ENCODE measurements at regions not wholly inside any gene's neighbourhood (a gene's known extent, or its start where the extent isn't known, plus 50 kb on each side); places are given as distances from the start of the nearest gene placed in this dataset.
"Not testable (repeated sequence)": the region's sequence is repeated elsewhere in the genome, so short reads cannot be mapped to it uniquely, and the experiment has no call there.

- DNase-seq: not testable (repeated sequence)
Measured at GRCh38 chr2:76697439-76697838, 824.7 kb downstream of the LRRTM4 start.

GRCh38 chr2:76692908-76693307 is 829.3 kb downstream of the LRRTM4 start:
- no peak for DNase-seq

GRCh38 chr2:76688732-76689131 is 833.4 kb downstream of the LRRTM4 start:
- DNase-seq: no peak

GRCh38 chr2:76687923-76688322 is 834.3 kb downstream of the LRRTM4 start:
- DNase-seq: no peak

GRCh38 chr2:76684756-76685155 is 837.4 kb downstream of the LRRTM4 start:
- DNase-seq: no peak

- no peak for DNase-seq
Measured at GRCh38 chr2:76679025-76679396, 843.2 kb downstream of the LRRTM4 start.

- DNase-seq: no peak
Measured at GRCh38 chr2:76678383-76679024, 843.7 kb downstream of the LRRTM4 start.

GRCh38 chr2:76675212-76675611 is 847.0 kb downstream of the LRRTM4 start:
- no peak for DNase-seq

GRCh38 chr2:76672798-76673197 is 849.4 kb downstream of the LRRTM4 start:
- no peak for DNase-seq

- no peak for DNase-seq
Measured at GRCh38 chr2:76669966-76670465, 852.2 kb downstream of the LRRTM4 start.

- DNase-seq: no peak
Measured at GRCh38 chr2:76668279-76668678, 853.9 kb downstream of the LRRTM4 start.

GRCh38 chr2:76667821-76668271 is 854.3 kb downstream of the LRRTM4 start:
- no peak for DNase-seq

GRCh38 chr2:76642129-76642528 is 880.0 kb downstream of the LRRTM4 start:
- no peak for DNase-seq

- DNase-seq: no peak
Measured at GRCh38 chr2:76641506-76641905, 880.7 kb downstream of the LRRTM4 start.

- DNase-seq: no peak
Measured at GRCh38 chr2:76640905-76641304, 881.3 kb downstream of the LRRTM4 start.

- no peak for DNase-seq
Measured at GRCh38 chr2:76639171-76639680, 883.0 kb downstream of the LRRTM4 start.

GRCh38 chr2:76633276-76633921 is 888.8 kb downstream of the LRRTM4 start:
- DNase-seq: no peak

GRCh38 chr2:76625101-76625500 is 897.1 kb downstream of the LRRTM4 start:
- DNase-seq: no peak

GRCh38 chr2:76613330-76613729 is 902.6 kb upstream of the GCFC2 start:
- no peak for DNase-seq

- no peak for DNase-seq
Measured at GRCh38 chr2:76612764-76613163, 902.0 kb upstream of the GCFC2 start.

GRCh38 chr2:76610451-76610850 is 899.7 kb upstream of the GCFC2 start:
- no peak for DNase-seq

- DNase-seq: no peak
Measured at GRCh38 chr2:76599732-76600368, 889.1 kb upstream of the GCFC2 start.

GRCh38 chr2:76584474-76584873 is 873.8 kb upstream of the GCFC2 start:
- no peak for DNase-seq

GRCh38 chr2:76579911-76580310 is 869.2 kb upstream of the GCFC2 start:
- no peak for DNase-seq
